HCT116 (cell line): ENCODE measurements at regions not wholly inside any gene's neighbourhood (a gene's known extent, or its start where the extent isn't known, plus 50 kb on each side); places are given as distances from the start of the nearest gene placed in this dataset.

Experiments
- ATAC-seq: fragments of 200-7000 bp; cut with Tn5 transposase; 2 replicates; pipeline ENCODE4 v1.9.1; 2020; ENCODE audit warnings: mild to moderate bottlenecking, moderate library complexity
- BruUV-seq: library from RNA; stranded (reverse); fragments of 400-500 nt; replicated peaks from 2 replicates; lab custom pipeline; 2021; lab: Mats Ljungman, UMichigan
- CTCF ChIA-PET: fragments of 300-600 bp; sonication (Branson Sonifier 250); formaldehyde crosslinking; loops from one replicate; lab custom pipeline; 2021; ENCODE audit warnings: antibody characterized with exemption; lab: Charles Lee
- POLR2A ChIA-PET: fragments of 300-600, 350-600 bp; sonication (Branson Sonifier 250); formaldehyde crosslinking; loops from one replicate; lab custom pipeline; 2021; ENCODE audit warnings: antibody characterized with exemption; lab: Charles Lee
- RAD21 ChIA-PET, 2 experiments: fragments of 300-600 bp; sonication (Branson Sonifier 250); formaldehyde crosslinking; loops; one replicate each; lab custom pipeline; 2023; ENCODE audit warnings: low total read pairs in 2 of 2; ENCODE audit not compliant: uncharacterized antibody in 2 of 2, unreplicated experiment in 2 of 2, low non-redundant PET in 1 of 2; lab: Charles Lee
- DNase-seq: peaks from one replicate; pipeline ENCODE4 v3.0.0-alpha.2; 2010; ENCODE audit warnings: low read depth, low spot score
- H2AFZ ChIP-seq: fragments of 200-600 bp; shearing (Covaris generic), sonication (generic); 2 replicates; pipeline ENCODE4 v1.6.1; 2017; ENCODE audit warnings: low read depth, mixed run types, mixed read lengths, antibody characterized with exemption, low read length; ENCODE audit not compliant: poor library complexity, severe bottlenecking
- H3K27ac ChIP-seq: 2 replicates; pipeline ENCODE4 v1.5.1; 2012; ENCODE audit warnings: low read depth, low read length
- H3K27me3 ChIP-seq: fragments of 200-600 bp; sonication (generic); 2 replicates; pipeline ENCODE4 v1.6.1; 2016; ENCODE audit warnings: mixed run types, low read length, mixed read lengths; ENCODE audit not compliant: insufficient read depth
- H3K36me3 ChIP-seq, 2 experiments: fragments of 200-500 bp in 1 of 2; fragments of 200-600 bp in 1 of 2; sonication (Bioruptor generic) in 1 of 2; sonication (generic) in 1 of 2; 2 replicates each; pipeline versions ENCODE4 v1.5.1 to v1.6.1; 2014 to 2016; ENCODE audit warnings: low read length in 2 of 2, inconsistent platforms in 1 of 2, mixed read lengths in 1 of 2, mixed run types in 1 of 2; ENCODE audit not compliant: insufficient read depth in 2 of 2, control insufficient read depth in 1 of 2
- H3K4me1 ChIP-seq, 2 experiments: fragments of 200-600 bp in 1 of 2; sonication (generic) in 1 of 2; 2 replicates each; pipeline versions ENCODE4 v1.5.1 to v1.6.1; 2012 to 2017; ENCODE audit warnings: low read length in 2 of 2, inconsistent platforms in 1 of 2, mild to moderate bottlenecking in 1 of 2, mixed read lengths in 1 of 2, mixed run types in 1 of 2, moderate library complexity in 1 of 2; ENCODE audit not compliant: insufficient read depth in 2 of 2, control insufficient read depth in 1 of 2
- H3K4me2 ChIP-seq: fragments of 200-600 bp; sonication (generic); 2 replicates; pipeline ENCODE4 v1.6.1; 2017; ENCODE audit warnings: mixed run types, low read length, mixed read lengths
- H3K4me3 ChIP-seq, 2 experiments: fragments of 200-600 bp in 1 of 2; sonication (generic) in 1 of 2; replicated peaks in 1 of 2; 2 replicates each; pipeline ENCODE4 v1.5.1; 2011 to 2016; ENCODE audit warnings: low read length in 2 of 2, control low read depth in 1 of 2, low read depth in 1 of 2, mild to moderate bottlenecking in 1 of 2, mixed read lengths in 1 of 2, mixed run types in 1 of 2
- H3K79me2 ChIP-seq: fragments of 200-600 bp; sonication (generic); 2 replicates; pipeline ENCODE4 v1.6.1; 2017; ENCODE audit warnings: mild to moderate bottlenecking, mixed run types, low read length, moderate library complexity, mixed read lengths; ENCODE audit not compliant: insufficient read depth
- H3K9ac ChIP-seq: fragments of 200-600 bp; sonication (generic); 2 replicates; pipeline ENCODE4 v1.6.1; 2016; ENCODE audit warnings: low read length, mixed read lengths
- H3K9me2 ChIP-seq: fragments of 200-600 bp; sonication (generic), shearing (Covaris generic); 2 replicates; pipeline ENCODE4 v1.6.1; 2017; ENCODE audit warnings: mixed run types, mild to moderate bottlenecking, moderate library complexity; ENCODE audit not compliant: insufficient read depth
- H3K9me3 ChIP-seq, 2 experiments: fragments of 200-500 bp in 1 of 2; fragments of 200-600 bp in 1 of 2; sonication (Bioruptor generic) in 1 of 2; sonication (generic) in 1 of 2; 2 replicates each; pipeline ENCODE4 v1.6.1; 2014 to 2017; ENCODE audit warnings: low read length in 2 of 2, mixed read lengths in 2 of 2, inconsistent platforms in 1 of 2, low read depth in 1 of 2, mild to moderate bottlenecking in 1 of 2, mixed run types in 1 of 2, moderate library complexity in 1 of 2; ENCODE audit not compliant: control insufficient read depth in 1 of 2, insufficient read depth in 1 of 2
- H4K20me1 ChIP-seq: fragments of 200-600 bp; sonication (generic), shearing (Covaris generic); 2 replicates; pipeline ENCODE4 v1.6.1; 2017; ENCODE audit warnings: mixed run types, mild to moderate bottlenecking, moderate library complexity; ENCODE audit not compliant: insufficient read depth
- EZH2phosphoT487 ChIP-seq: fragments of 200-600 bp; IDR thresholded peaks from 2 replicates; pipeline ENCODE4 v1.6.1; 2018; ENCODE audit warnings: antibody characterized with exemption, borderline replicate concordance
- POLR2A ChIP-seq: IDR thresholded peaks from 2 replicates; pipeline ENCODE4 v1.7.0; 2011; ENCODE audit warnings: borderline replicate concordance; ENCODE audit not compliant: insufficient read depth, insufficient read length; ENCODE audit errors: extremely low read depth
- TCF7L2 ChIP-seq: IDR thresholded peaks from 2 replicates; pipeline ENCODE4 v1.7.0; 2011; ENCODE audit warnings: borderline replicate concordance, inconsistent platforms; ENCODE audit not compliant: insufficient read depth, insufficient read length; ENCODE audit errors: extremely low read depth
- ZNF274 ChIP-seq: fragments of 200-500 bp; sonication (Bioruptor generic); IDR thresholded peaks from 2 replicates; pipeline ENCODE4 v1.6.1; 2014; ENCODE audit warnings: mild to moderate bottlenecking, low read depth, low read length, inconsistent platforms
- intact Hi-C: fragments of 100-400 bp; cut with micrococcal nuclease; formaldehyde crosslinking; loops from 2 replicates; pipeline ENCODE4 v1.10.0; 2022

- CTCF ChIA-PET = no interaction called here
- Histone ChIP-seq H3K4me1 (peaks cover 0 to 10% of the 10 kb centered on the region in 2 experiments; a peak in 1 of 4 replicates), H3K27ac (no peak overlapping the region), H3K9ac (no peak overlapping the region), H3K9me2 (no peaks in the 10 kb centered on the region), H3K4me3 (no peak overlapping the region)
- intact Hi-C loops = no loop called here
- ATAC-seq = no peak
- TF ChIP-seq TCF7L2 (no peak), POLR2A (no peak)
- TF ChIP-seq, all 23 proteins: peak for 0
- Histone ChIP-seq H3K36me3 (no peaks in the 10 kb centered on the region), H3K4me2 (no peak overlapping the region), H3K27me3 (no peaks in the 10 kb centered on the region), H3K9me3 (no peaks in the 10 kb centered on the region), H2AFZ (no peak overlapping the region), H4K20me1 (no peaks in the 10 kb centered on the region), H3K79me2 (no peaks in the 10 kb centered on the region)
- RAD21 ChIA-PET = interaction anchor here in 1 of 2 experiments (0.6 kb wide), 1 partner anchor 204 kb away, joined by 5 read pairs; no protein-coding TSS in a partner anchor
- no peak for DNase-seq
- no TSS peak for BruUV-seq
- POLR2A ChIA-PET = no interaction called here
Observed at GRCh38 chr2:47652061-47652690, 81.4 kb upstream of the KCNK12 start.

- ATAC-seq (no peak), DNase-seq (no peak)
- H3K9me2 ChIP-seq = no peaks in the 10 kb centered on the region
- no peaks in the 10 kb centered on the region for H4K20me1 ChIP-seq
- peaks cover 0 to 10% of the 10 kb centered on the region in 2 experiments; a peak in 1 of 4 replicates for H3K4me1 ChIP-seq
- TF ChIP-seq ZNF274 (no peak), EZH2phosphoT487 (no peak)
- H3K27ac ChIP-seq = no peak overlapping the region
- BruUV-seq = no TSS peak
- no peaks in the 10 kb centered on the region for H3K27me3 ChIP-seq
- no peak overlapping the region for H3K4me2 ChIP-seq
- no peaks in the 10 kb centered on the region for H3K79me2 ChIP-seq
- ChIA-PET CTCF (no interaction called here), POLR2A (no interaction called here), RAD21 (no interaction called here)
- H2AFZ ChIP-seq = no peak overlapping the region
- H3K4me3 ChIP-seq = no peak overlapping the region
- no peaks in the 10 kb centered on the region for H3K9me3 ChIP-seq
- H3K36me3 ChIP-seq = no peaks in the 10 kb centered on the region
- intact Hi-C loops = no loop called here
- H3K9ac ChIP-seq = no peak overlapping the region
Observed at GRCh38 chr2:47651296-47651695, 80.5 kb upstream of the KCNK12 start.
